GM12864 (cell line): ENCODE measurements at regions not wholly inside any gene's neighbourhood (a gene's known extent, or its start where the extent isn't known, plus 50 kb on each side); places are given as distances from the start of the nearest gene placed in this dataset.
"Not testable (repeated sequence)": the region's sequence is repeated elsewhere in the genome, so short reads cannot be mapped to it uniquely, and the experiment has no call there.

Source experiments
- DNase-seq: peaks from one replicate; pipeline ENCODE4 v3.0.0-alpha.2; 2011; ENCODE audit warnings: low read depth
- H3K4me3 ChIP-seq: 2 replicates; pipeline ENCODE4 v1.5.1; 2011; ENCODE audit warnings: mild to moderate bottlenecking, low read depth, low read length, control low read depth
- TF ChIP-seq, protein P1 (sequence below): IDR thresholded peaks from 2 replicates; pipeline ENCODE4 v1.5.1; 2011; ENCODE audit warnings: low read depth, mild to moderate bottlenecking, moderate library complexity, low read length, control low read depth, inconsistent platforms; ENCODE audit errors: missing control alignments

DNA sequence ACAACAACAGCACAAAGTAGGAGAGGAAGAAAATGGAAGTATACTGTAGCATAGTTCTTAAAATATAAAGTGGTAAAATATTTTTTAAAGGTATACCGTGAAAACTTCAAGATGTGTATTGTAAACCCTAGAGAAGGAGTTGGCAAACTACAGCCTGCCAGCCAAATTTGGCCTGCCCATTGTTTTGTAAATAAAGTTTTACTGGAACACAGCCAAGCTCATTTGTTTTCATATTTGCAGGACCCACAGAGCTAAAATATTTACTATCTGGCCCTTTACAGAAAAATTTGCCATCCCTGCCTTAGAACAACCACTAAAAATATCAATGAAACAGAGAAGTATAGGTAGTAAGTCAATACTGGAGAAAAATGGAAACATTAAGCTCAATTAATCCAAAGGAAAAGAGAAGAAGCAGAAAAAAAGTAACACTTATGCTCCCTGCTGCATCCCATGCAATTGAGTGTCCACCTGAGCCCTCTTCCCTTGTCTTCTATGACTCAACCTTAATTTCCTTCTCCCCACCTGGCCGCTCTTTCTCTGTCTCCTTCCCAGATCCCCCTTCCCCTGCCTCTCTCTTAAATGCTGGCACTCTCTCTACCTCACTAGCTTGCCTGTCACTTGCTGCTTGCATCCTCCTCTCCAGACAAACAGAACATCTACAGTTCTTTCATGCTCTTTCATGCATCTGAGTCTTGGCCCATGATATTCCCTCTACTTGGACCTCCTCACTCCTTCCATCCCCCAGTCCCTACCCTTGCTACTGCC is 50.6 kb upstream of the FER start:
- TF ChIP-seq, protein P1, sequence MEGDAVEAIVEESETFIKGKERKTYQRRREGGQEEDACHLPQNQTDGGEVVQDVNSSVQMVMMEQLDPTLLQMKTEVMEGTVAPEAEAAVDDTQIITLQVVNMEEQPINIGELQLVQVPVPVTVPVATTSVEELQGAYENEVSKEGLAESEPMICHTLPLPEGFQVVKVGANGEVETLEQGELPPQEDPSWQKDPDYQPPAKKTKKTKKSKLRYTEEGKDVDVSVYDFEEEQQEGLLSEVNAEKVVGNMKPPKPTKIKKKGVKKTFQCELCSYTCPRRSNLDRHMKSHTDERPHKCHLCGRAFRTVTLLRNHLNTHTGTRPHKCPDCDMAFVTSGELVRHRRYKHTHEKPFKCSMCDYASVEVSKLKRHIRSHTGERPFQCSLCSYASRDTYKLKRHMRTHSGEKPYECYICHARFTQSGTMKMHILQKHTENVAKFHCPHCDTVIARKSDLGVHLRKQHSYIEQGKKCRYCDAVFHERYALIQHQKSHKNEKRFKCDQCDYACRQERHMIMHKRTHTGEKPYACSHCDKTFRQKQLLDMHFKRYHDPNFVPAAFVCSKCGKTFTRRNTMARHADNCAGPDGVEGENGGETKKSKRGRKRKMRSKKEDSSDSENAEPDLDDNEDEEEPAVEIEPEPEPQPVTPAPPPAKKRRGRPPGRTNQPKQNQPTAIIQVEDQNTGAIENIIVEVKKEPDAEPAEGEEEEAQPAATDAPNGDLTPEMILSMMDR, result no peak
- no peak for DNase-seq
- H3K4me3 ChIP-seq, result no peak overlapping the region

DNA sequence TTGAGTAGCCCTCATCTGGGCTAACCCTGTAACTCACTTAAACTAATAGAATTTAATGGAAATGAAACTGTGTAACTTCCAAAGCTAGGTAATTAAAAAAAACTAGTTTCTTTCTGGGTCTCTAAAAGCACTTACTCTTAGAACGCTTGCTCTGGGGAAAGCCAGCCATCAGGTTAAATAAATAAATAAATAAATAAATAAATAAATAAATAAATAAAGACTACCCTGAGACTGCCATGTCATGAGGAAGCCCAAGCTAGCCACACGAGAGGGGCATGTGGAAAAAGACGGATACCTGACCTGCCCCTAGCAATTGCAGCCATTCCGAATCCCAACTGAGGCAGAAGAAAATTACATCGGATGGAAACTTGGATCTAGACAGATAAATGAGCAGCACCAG is 51.3 kb upstream of the FER start:
- TF ChIP-seq, protein P1, result no peak
- no peak overlapping the region for H3K4me3 ChIP-seq
- no peak for DNase-seq

DNA sequence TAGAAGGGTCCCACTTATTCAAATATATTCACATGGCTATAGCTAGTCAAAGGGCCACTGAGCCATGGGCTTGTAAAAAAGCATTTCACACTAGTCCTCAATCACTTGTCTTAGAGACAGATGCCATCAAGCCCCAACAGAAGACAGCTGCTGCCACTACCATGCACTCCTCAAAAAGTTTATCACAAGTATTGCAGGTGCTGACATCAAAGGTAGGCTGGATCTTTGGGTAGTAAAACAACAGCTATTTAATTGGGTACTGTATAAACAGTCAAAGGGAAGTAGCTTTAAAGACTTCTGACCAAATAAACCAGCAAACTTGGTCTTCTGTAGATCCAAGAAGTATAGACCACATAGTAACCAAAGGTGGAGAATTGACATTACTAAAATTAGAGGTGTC is 59.2 kb upstream of the FER start:
- TF ChIP-seq, protein P1, result no peak

DNA sequence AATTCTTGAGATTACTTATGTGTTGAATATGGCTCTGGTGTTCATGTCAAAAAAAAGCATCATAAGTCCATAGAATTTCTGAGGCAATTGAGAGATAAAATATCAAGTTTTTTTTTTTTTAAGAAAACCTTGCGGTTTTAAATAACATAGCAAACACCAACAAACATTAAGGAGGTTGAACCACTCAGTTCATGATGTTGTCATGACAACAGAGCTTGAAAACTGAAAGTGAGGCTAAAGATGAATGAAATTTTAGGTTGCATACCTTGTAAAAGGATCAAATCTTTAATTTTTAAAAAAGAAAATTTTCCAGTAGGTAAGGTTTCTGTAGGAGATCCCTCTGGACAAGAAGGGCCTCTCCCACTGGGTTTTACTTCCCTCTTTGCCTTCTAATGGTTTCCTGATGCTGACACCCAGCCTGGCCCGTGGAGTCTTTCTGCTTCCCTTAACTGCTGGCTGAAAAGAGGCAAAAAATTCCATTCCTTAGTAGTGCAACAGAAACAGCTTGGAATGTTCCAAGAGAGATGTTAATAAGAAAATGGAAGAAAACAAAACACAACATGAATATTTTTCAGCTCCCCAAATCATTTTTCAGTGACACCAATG is 60.0 kb upstream of the FER start:
- no peak for DNase-seq
- no peak overlapping the region for H3K4me3 ChIP-seq
- TF ChIP-seq, protein P1, result no peak

More for the DNA sequence above, 59.2 kb upstream of the FER start:
- H3K4me3 ChIP-seq, result no peak overlapping the region
- no peak for DNase-seq

DNA sequence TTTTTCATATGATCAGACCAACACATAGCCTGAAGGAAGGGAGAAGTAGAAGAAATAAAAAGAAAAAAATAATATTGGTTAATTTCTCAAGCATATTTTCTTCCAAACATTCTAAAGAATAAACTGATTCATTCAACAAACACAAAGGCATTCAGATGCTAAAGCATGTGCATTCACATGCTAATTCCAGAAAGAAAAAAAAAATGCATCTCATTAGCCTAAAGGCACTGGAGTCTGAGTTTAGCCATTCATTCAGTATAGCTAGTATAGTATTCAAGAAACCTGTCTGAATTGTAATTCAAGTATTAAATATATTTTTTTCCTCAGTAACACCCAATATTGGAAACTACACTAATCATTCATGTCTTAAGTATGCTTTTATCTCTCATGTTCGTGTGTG is 61.0 kb upstream of the FER start:
- no peak for DNase-seq
- no peak overlapping the region for H3K4me3 ChIP-seq
- TF ChIP-seq, protein P1, result no peak

DNA sequence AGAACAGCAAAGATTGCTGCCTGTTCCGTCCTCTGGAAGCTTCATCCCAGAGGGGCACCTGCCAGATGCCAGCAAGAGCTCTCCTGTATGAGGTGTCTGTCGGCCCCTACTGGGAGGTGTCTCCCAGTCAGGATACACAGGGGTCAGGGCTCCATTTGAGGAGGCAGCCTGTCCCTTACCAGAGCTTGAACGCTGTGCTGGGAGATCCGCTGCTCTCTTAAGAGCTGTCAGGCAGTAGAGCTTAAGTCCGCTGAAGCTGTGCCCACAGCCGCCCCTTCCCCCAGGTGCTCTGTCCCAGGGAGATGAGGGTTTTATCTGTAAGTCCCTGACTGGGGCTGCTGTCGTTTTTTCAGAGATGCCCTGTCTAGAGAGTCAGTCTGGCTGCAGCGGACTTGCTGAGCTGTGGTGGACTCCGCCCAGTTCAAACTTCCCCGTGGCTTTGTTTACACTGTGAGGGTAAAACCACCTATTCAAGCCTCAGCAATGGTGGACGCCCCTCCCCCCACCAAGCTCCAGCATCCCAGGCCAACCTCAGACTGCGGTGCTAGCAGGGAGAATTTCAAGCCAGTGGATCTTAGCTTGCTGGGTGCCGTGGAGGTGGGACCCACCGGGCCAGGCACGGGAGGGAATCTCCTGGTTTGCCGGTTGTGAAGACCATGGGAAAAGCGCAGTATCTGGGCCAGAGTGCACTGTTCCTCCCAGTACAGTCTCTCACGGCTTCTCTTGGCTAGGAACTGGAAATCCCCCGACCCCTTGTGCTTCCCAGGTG is 62.1 kb upstream of the FER start:
- not testable (repeated sequence) for DNase-seq, H3K4me3 ChIP-seq

DNA sequence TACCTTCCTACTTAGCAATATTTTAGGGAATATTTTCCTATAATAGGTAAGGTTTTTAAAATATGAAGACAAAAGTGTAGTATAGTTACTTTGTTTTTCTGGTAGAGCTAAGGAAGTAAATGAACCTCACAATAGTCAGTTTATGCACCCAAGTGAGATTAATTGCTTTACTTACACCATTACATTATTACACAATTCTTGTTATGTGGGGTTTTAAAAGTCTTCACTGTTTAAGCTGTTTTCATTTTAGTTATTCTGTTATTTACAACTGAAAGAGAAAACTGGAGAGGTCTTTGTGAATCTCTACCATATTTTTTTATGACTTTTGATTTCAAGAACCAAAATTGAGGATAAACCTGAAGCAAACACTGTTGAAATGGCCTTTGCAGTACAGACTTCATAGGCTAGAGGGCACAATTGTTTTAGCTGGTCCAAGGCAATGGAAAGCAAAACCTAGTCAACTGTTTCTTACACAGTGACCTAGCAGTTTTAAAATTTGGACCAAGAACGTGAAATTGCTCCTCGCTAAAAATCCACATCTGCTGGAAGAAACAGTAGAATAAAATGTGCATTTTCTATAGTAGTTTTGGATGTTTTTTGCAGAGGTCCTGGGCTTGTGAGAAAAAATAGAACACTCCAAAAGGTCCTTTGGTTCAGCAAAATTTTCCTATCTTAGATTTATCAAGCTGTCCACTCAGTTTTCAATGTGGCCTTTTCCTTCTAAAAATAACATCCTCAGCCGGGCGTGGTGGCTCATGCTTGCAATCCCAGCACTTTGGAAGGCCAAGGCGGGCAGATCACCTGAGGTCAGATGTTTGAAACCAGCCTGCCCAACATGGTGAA is 66.4 kb upstream of the FER start:
- DNase-seq, result peak; percentile 73
- TF ChIP-seq, protein P1, result peak; percentile 75
- no peak overlapping the region for H3K4me3 ChIP-seq
